22Rv1 (cell line): ENCODE measurements at regions not wholly inside any gene's neighbourhood (a gene's known extent, or its start where the extent isn't known, plus 50 kb on each side); places are given as distances from the start of the nearest gene placed in this dataset.

Experiments used
- CTCF ChIP-seq: fragments of 450-650 bp; IDR thresholded peaks from 2 replicates; pipeline ENCODE4 v1.5.1; 2017; ENCODE audit warnings: mild to moderate bottlenecking
- ZFX ChIP-seq: fragments of 450-650 bp; IDR thresholded peaks from 2 replicates; pipeline ENCODE4 v1.6.1; 2017; ENCODE audit warnings: antibody characterized with exemption, borderline replicate concordance

GRCh38 chr10:129390726-129391125 is 76.3 kb upstream of the MGMT start:
- no peak for TF ChIP-seq CTCF
- TF ChIP-seq ZFX, result no peak
